ENCODE measurements at regions not wholly inside any gene's neighbourhood (a gene's known extent, or its start where the extent isn't known, plus 50 kb on each side); places are given as distances from the start of the nearest gene placed in this dataset.

DNA sequence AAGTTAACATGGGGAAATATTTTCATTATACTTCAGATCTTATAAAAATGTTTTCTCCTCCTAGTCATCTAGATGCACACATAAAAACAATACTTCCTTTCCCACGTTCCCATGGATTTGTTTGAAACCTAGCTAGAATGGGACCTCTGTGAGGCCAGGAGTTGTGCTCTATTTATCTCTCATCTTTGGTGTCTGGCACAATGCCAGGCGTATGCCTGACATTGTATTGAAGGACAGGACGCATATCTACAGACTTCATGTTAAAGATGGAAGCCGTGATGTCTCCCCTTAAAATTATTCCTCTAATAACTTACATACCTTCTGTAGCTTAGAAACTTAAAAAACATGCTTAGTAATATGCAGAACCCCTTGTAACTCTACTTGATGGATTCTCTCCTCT is 394.5 kb upstream of the FAT1 start:
- Histone ChIP-seq H2AK5ac (ENCODE audit: low read depth, low read length) (no peak overlapping the region), H2BK120ac (replicated peaks; ENCODE audit: low read depth, low read length) (no peak overlapping the region), H3K4ac (replicated peaks; ENCODE audit: insufficient read length, low read depth, low read length) (no peak overlapping the region), H4K8ac (ENCODE audit: extremely low read depth, insufficient read depth, low read length) (no peak overlapping the region), H3K4me2 (ENCODE audit: insufficient read depth in 1 of 2, low read depth in 2 of 2, low read length in 2 of 2) (no peak overlapping the region), H3K27ac (ENCODE audit: low read depth, low read length) (no peak overlapping the region), H3K4me3 (ENCODE audit: extremely low read depth in 1 of 4, insufficient read depth in 2 of 4, low read depth in 3 of 4, low read length in 4 of 4) (no peak overlapping the region), H3K18ac (ENCODE audit: extremely low read depth, low read length) (no peak overlapping the region), H4K5ac (ENCODE audit: insufficient read length, low read depth, low read length) (no peak overlapping the region), H3K23ac (ENCODE audit: insufficient read length) (no peak overlapping the region), H4K91ac (replicated peaks; ENCODE audit: insufficient read length, low read length) (no peak overlapping the region), H4K20me1 (replicated peaks in 1 of 2; ENCODE audit: control insufficient read depth in 1 of 2, insufficient read depth in 2 of 2, low read length in 2 of 2) (no peaks in the 10 kb centered on the region), H2AFZ (ENCODE audit: low read length) (no peak overlapping the region), H3K14ac (ENCODE audit: insufficient read length) (no peak overlapping the region), H3K56ac (replicated peaks; ENCODE audit: insufficient read length, low read depth, low read length) (no peak overlapping the region), H3K36me3 (ENCODE audit: control insufficient read depth in 2 of 4, insufficient read depth in 4 of 4, low read length in 3 of 4) (no peaks in the 10 kb centered on the region), H3K27me3 (replicated peaks in 1 of 4; ENCODE audit: control insufficient read depth in 3 of 4, extremely low read depth in 1 of 4, insufficient read depth in 3 of 4, low read length in 3 of 4) (no peaks in the 10 kb centered on the region), H3K23me2 (ENCODE audit: low read depth, low read length) (no peaks in the 10 kb centered on the region), H3K4me1 (replicated peaks in 1 of 4; ENCODE audit: control insufficient read depth in 3 of 4, insufficient read depth in 4 of 4, low read length in 3 of 4) (no peaks in the 10 kb centered on the region), H2BK12ac (ENCODE audit: low read depth, low read length) (no peak overlapping the region), H3K79me2 (ENCODE audit: control insufficient read depth in 1 of 2, insufficient read depth in 2 of 2, low read length in 2 of 2) (no peaks in the 10 kb centered on the region), H3K9me3 (ENCODE audit: insufficient read depth in 2 of 2, low read depth in 1 of 2, low read length in 1 of 2) (no peaks in the 10 kb centered on the region; a peak in 1 of 4 replicates), H3K9ac (replicated peaks in 1 of 4; ENCODE audit: extremely low read depth in 1 of 4, low read depth in 3 of 4, low read length in 3 of 4) (no peak overlapping the region), H2BK5ac (ENCODE audit: low read depth, low read length) (no peak overlapping the region), H3K79me1 (ENCODE audit: low read depth, low read length) (no peaks in the 10 kb centered on the region), H2BK15ac (ENCODE audit: low read length) (no peak overlapping the region), H2BK20ac (ENCODE audit: low read length) (no peak overlapping the region)
- ChIA-PET POLR2A (ENCODE audit: partially characterized antibody) (no interaction called here), CTCF (ENCODE audit: partially characterized antibody) (no interaction called here)
- 94% methylated on average over 4 of the region's 4 CpGs; no CpG with 5 or more reads in 1 of the 2 experiments for WGBS, 2 experiments (ENCODE audit: extremely low coverage in 1 of 2, insufficient coverage in 1 of 2, insufficient read length in 1 of 2, insufficient replicate concordance in 2 of 2, low coverage in 1 of 2, low lambda C conversion rate in 2 of 2, missing lambda C conversion rate in 1 of 2)
- no peak for DNase-seq (ENCODE audit: low read depth in 1 of 2, low spot score in 2 of 2)
- FAIRE-seq = no peak
- TF ChIP-seq TCF12 (IDR thresholded peaks at IDR 0.05; ENCODE audit: low read depth, low read length) = no peak
- TF ChIP-seq POU5F1 (IDR thresholded peaks at IDR 0.05; ENCODE audit: low read depth, low read length) = no peak
- TF ChIP-seq SIRT6 (IDR thresholded peaks at IDR 0.05; ENCODE audit: low read length) = no peak
- TF ChIP-seq, protein P1, sequence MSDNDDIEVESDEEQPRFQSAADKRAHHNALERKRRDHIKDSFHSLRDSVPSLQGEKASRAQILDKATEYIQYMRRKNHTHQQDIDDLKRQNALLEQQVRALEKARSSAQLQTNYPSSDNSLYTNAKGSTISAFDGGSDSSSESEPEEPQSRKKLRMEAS (IDR thresholded peaks at IDR 0.05) = no peak
- TF ChIP-seq NRF1 (IDR thresholded peaks at IDR 0.05; ENCODE audit: low read depth, low read length) = no peak
- TF ChIP-seq CREB1 (IDR thresholded peaks at IDR 0.05) = no peak
- TF ChIP-seq CBX8 (IDR thresholded peaks at IDR 0.05; ENCODE audit: borderline replicate concordance, low read depth, low read length) = no peak
- TF ChIP-seq SRF (IDR thresholded peaks at IDR 0.05; ENCODE audit: low read depth, low read length) = no peak
- TF ChIP-seq BACH1 (IDR thresholded peaks at IDR 0.05; ENCODE audit: low read length) = no peak
- TF ChIP-seq, protein P2, sequence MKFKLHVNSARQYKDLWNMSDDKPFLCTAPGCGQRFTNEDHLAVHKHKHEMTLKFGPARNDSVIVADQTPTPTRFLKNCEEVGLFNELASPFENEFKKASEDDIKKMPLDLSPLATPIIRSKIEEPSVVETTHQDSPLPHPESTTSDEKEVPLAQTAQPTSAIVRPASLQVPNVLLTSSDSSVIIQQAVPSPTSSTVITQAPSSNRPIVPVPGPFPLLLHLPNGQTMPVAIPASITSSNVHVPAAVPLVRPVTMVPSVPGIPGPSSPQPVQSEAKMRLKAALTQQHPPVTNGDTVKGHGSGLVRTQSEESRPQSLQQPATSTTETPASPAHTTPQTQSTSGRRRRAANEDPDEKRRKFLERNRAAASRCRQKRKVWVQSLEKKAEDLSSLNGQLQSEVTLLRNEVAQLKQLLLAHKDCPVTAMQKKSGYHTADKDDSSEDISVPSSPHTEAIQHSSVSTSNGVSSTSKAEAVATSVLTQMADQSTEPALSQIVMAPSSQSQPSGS (IDR thresholded peaks at IDR 0.05; ENCODE audit: low read length) = no peak
- TF ChIP-seq SAP30 (IDR thresholded peaks at IDR 0.05; ENCODE audit: insufficient read depth, insufficient replicate concordance, low read length) = no peak
- no peak for TF ChIP-seq CEBPB (IDR thresholded peaks at IDR 0.05; ENCODE audit: low read depth, low read length)
- no peak for TF ChIP-seq TAF1 (IDR thresholded peaks at IDR 0.05; ENCODE audit: low read depth, low read length)
- TF ChIP-seq CBX5 (IDR thresholded peaks at IDR 0.05; ENCODE audit: low read depth, low read length) = no peak

Data from H1 (cell line).